DOHH2 (cell line): ENCODE measurements at regions not wholly inside any gene's neighbourhood (a gene's known extent, or its start where the extent isn't known, plus 50 kb on each side); places are given as distances from the start of the nearest gene placed in this dataset.

Experiments used
- H3F3A ChIP-seq: fragments of 200-600 bp; sonication (generic), shearing (Covaris generic); 2 replicates; pipeline ENCODE4 v1.6.0; 2016; ENCODE audit warnings: antibody characterized with exemption, mild to moderate bottlenecking; ENCODE audit not compliant: control insufficient read depth, insufficient read depth
- H3K27ac ChIP-seq: fragments of 200-600 bp; sonication (generic); 2 replicates; pipeline ENCODE4 v1.5.1; 2014; ENCODE audit warnings: low read depth, mild to moderate bottlenecking, low read length, moderate library complexity
- H3K27me3 ChIP-seq: fragments of 200-600 bp; sonication (generic); 2 replicates; pipeline ENCODE4 v1.6.1; 2014; ENCODE audit warnings: mild to moderate bottlenecking, low read length, mixed read lengths; ENCODE audit not compliant: control insufficient read depth
- H3K36me3 ChIP-seq: fragments of 200-600 bp; sonication (generic); 2 replicates; pipeline ENCODE4 v1.6.1; 2014; ENCODE audit warnings: mild to moderate bottlenecking, low read length, moderate library complexity, mixed read lengths; ENCODE audit not compliant: control insufficient read depth
- H3K4me1 ChIP-seq: fragments of 200-600 bp; sonication (generic); 2 replicates; pipeline ENCODE4 v1.6.1; 2014; ENCODE audit warnings: mild to moderate bottlenecking, low read length, mixed read lengths; ENCODE audit not compliant: control insufficient read depth
- H3K4me2 ChIP-seq: fragments of 200-600 bp; sonication (generic); 2 replicates; pipeline ENCODE4 v1.6.0; 2014; ENCODE audit warnings: mild to moderate bottlenecking, low read length, moderate library complexity
- H3K4me3 ChIP-seq: fragments of 200-600 bp; sonication (generic); 2 replicates; pipeline ENCODE4 v1.5.1; 2014; ENCODE audit warnings: mild to moderate bottlenecking, low read length, mixed read lengths
- H3K79me2 ChIP-seq: fragments of 200-600 bp; sonication (generic); 2 replicates; pipeline ENCODE4 v1.6.1; 2014; ENCODE audit warnings: mild to moderate bottlenecking, low read length, mixed read lengths; ENCODE audit not compliant: control insufficient read depth
- H3K9me2 ChIP-seq: fragments of 200-600 bp; sonication (generic); replicated peaks from 2 replicates; pipeline ENCODE4 v1.6.1; 2014; ENCODE audit warnings: mild to moderate bottlenecking, low read length, mixed read lengths; ENCODE audit not compliant: control insufficient read depth
- H3K9me3 ChIP-seq: fragments of 200-600 bp; sonication (generic); 2 replicates; pipeline ENCODE4 v1.6.1; 2014; ENCODE audit warnings: antibody characterized with exemption, low read length, mixed read lengths; ENCODE audit not compliant: control insufficient read depth, insufficient read depth
- H4K20me1 ChIP-seq: fragments of 200-600 bp; sonication (generic); 2 replicates; pipeline ENCODE4 v1.6.0; 2014; ENCODE audit warnings: low read depth, mild to moderate bottlenecking, antibody characterized with exemption, low read length, moderate library complexity; ENCODE audit not compliant: control insufficient read depth, insufficient read depth
- CTCF ChIP-seq: fragments of 200-600 bp; sonication (generic); IDR thresholded peaks from one replicate; pipeline ENCODE4 v1.5.1; 2014; ENCODE audit warnings: antibody characterized with exemption, mild to moderate bottlenecking, low read depth, low read length; ENCODE audit not compliant: poor library complexity, severe bottlenecking
- EZH2phosphoT487 ChIP-seq: fragments of 200-600 bp; sonication (generic); IDR thresholded peaks from 2 replicates; pipeline ENCODE4 v1.6.1; 2017; ENCODE audit warnings: borderline replicate concordance, mild to moderate bottlenecking, antibody characterized with exemption, low read length, moderate library complexity, mixed read lengths

- Histone ChIP-seq H3K9me3 (no peaks in the 10 kb centered on the region), H3F3A (no peaks in the 10 kb centered on the region), H3K4me1 (no peaks in the 10 kb centered on the region), H3K27ac (no peak overlapping the region), H3K4me2 (no peak overlapping the region), H3K36me3 (no peaks in the 10 kb centered on the region), H3K79me2 (no peaks in the 10 kb centered on the region), H3K9me2 (no peaks in the 10 kb centered on the region), H3K4me3 (no peak overlapping the region), H3K27me3 (no peaks in the 10 kb centered on the region), H4K20me1 (no peaks in the 10 kb centered on the region)
- TF ChIP-seq EZH2phosphoT487 (no peak), CTCF (no peak)
Measured at GRCh38 chr14:82879949-82880535, 1346.4 kb upstream of the SEL1L start.

- Histone ChIP-seq H4K20me1 (no peaks in the 10 kb centered on the region), H3K79me2 (no peaks in the 10 kb centered on the region), H3K27me3 (no peaks in the 10 kb centered on the region), H3K27ac (no peak overlapping the region), H3K36me3 (no peaks in the 10 kb centered on the region), H3K4me2 (no peak overlapping the region), H3K4me1 (no peaks in the 10 kb centered on the region), H3K9me2 (no peaks in the 10 kb centered on the region), H3K4me3 (no peak overlapping the region), H3F3A (no peaks in the 10 kb centered on the region), H3K9me3 (no peaks in the 10 kb centered on the region)
- no peak for TF ChIP-seq EZH2phosphoT487
- no peak for TF ChIP-seq CTCF
Measured at GRCh38 chr14:82886670-82887069, 1353.0 kb upstream of the SEL1L start.

GRCh38 chr14:82889701-82890100, 1356.0 kb upstream of the SEL1L start:
- Histone ChIP-seq H3K4me2 (no peak overlapping the region), H3K27ac (no peak overlapping the region), H3F3A (no peaks in the 10 kb centered on the region), H3K4me1 (no peaks in the 10 kb centered on the region), H3K9me3 (no peaks in the 10 kb centered on the region), H3K36me3 (no peaks in the 10 kb centered on the region), H3K27me3 (no peaks in the 10 kb centered on the region), H3K4me3 (no peak overlapping the region), H3K9me2 (no peaks in the 10 kb centered on the region), H4K20me1 (no peaks in the 10 kb centered on the region), H3K79me2 (no peaks in the 10 kb centered on the region)
- TF ChIP-seq CTCF = no peak
- no peak for TF ChIP-seq EZH2phosphoT487

GRCh38 chr14:82896476-82896875, 1362.8 kb upstream of the SEL1L start:
- Histone ChIP-seq H3K4me2 (no peak overlapping the region), H3F3A (no peaks in the 10 kb centered on the region), H3K27me3 (no peaks in the 10 kb centered on the region), H3K27ac (no peak overlapping the region), H4K20me1 (no peaks in the 10 kb centered on the region), H3K9me2 (no peaks in the 10 kb centered on the region), H3K4me3 (no peak overlapping the region), H3K79me2 (no peaks in the 10 kb centered on the region), H3K36me3 (no peaks in the 10 kb centered on the region), H3K9me3 (no peaks in the 10 kb centered on the region), H3K4me1 (no peaks in the 10 kb centered on the region)
- TF ChIP-seq EZH2phosphoT487 (no peak), CTCF (no peak)
